IMR-90 (cell line): ENCODE measurements at regions not wholly inside any gene's neighbourhood (a gene's known extent, or its start where the extent isn't known, plus 50 kb on each side); places are given as distances from the start of the nearest gene placed in this dataset.

Experiments used
- ATAC-seq: fragments of 200-7000 bp; cut with Tn5 transposase; 2 replicates; pipeline ENCODE4 v1.9.1; 2020; ENCODE audit warnings: low read depth, mild to moderate bottlenecking, moderate library complexity
- BruUV-seq: library from RNA; stranded (reverse); fragments of 400-500 nt; replicated peaks from 2 replicates; lab custom pipeline; 2021; lab: Mats Ljungman, UMichigan
- CTCF ChIA-PET: fragments of 300-600 bp; formaldehyde crosslinking; extraction: SDS; loops from one replicate; lab custom pipeline; 2021; ENCODE audit warnings: antibody characterized with exemption; lab: Yijun Ruan, JAX
- POLR2A ChIA-PET: fragments of 300-600 bp; sonication (Branson Sonifier 250); formaldehyde crosslinking; loops from one replicate; lab custom pipeline; 2022; ENCODE audit warnings: antibody characterized with exemption; ENCODE audit not compliant: unreplicated experiment; lab: Charles Lee
- DNase-seq: peaks from one replicate; pipeline ENCODE4 v3.0.0; 2013
- H2AFZ ChIP-seq: replicated peaks from 2 replicates; pipeline ENCODE3; 2013; ENCODE audit warnings: low read length, mild to moderate bottlenecking; ENCODE audit not compliant: poor library complexity
- H2AK5ac ChIP-seq: 2 replicates; pipeline ENCODE4 v1.6.1; 2013; ENCODE audit warnings: low read depth, low read length, inconsistent platforms
- H2AK9ac ChIP-seq: replicated peaks from 2 replicates; pipeline ENCODE3; 2013; ENCODE audit warnings: mild to moderate bottlenecking, low read depth, low read length, moderate library complexity; ENCODE audit not compliant: poor library complexity
- H2BK120ac ChIP-seq: 2 replicates; pipeline ENCODE4 v1.6.1; 2013; ENCODE audit warnings: low read depth, low read length, inconsistent platforms
- H2BK15ac ChIP-seq: 3 replicates; pipeline ENCODE4 v1.6.1; 2013; ENCODE audit warnings: low read depth, low read length, inconsistent platforms
- H2BK20ac ChIP-seq: 2 replicates; pipeline ENCODE4 v1.6.1; 2013; ENCODE audit warnings: low read depth, mild to moderate bottlenecking, inconsistent platforms, low read length, moderate library complexity
- H2BK5ac ChIP-seq: 2 replicates; pipeline ENCODE4 v1.6.1; 2013; ENCODE audit warnings: mild to moderate bottlenecking, low read depth, low read length, inconsistent platforms; ENCODE audit not compliant: poor library complexity, severe bottlenecking
- H3K14ac ChIP-seq: replicated peaks from 2 replicates; pipeline ENCODE4 v1.6.1; 2013; ENCODE audit warnings: low read depth, low read length, inconsistent platforms
- H3K18ac ChIP-seq: 2 replicates; pipeline ENCODE4 v1.6.1; 2013; ENCODE audit warnings: low read depth, low read length, control low read depth
- H3K23ac ChIP-seq: 2 replicates; pipeline ENCODE4 v1.6.1; 2013; ENCODE audit warnings: low read depth, low read length, inconsistent platforms
- H3K27ac ChIP-seq: 2 replicates; pipeline ENCODE4 v1.5.1; 2013; ENCODE audit warnings: mild to moderate bottlenecking, control low read depth, low read length; ENCODE audit not compliant: insufficient read depth
- H3K27me3 ChIP-seq: 2 replicates; pipeline ENCODE4 v1.6.1; 2013; ENCODE audit warnings: low read length; ENCODE audit not compliant: control insufficient read depth, insufficient read depth
- H3K36me3 ChIP-seq: 2 replicates; pipeline ENCODE4 v1.6.1; 2013; ENCODE audit warnings: low read length, mixed read lengths; ENCODE audit not compliant: control insufficient read depth, insufficient read depth
- H3K4ac ChIP-seq: 2 replicates; pipeline ENCODE4 v1.6.1; 2013; ENCODE audit warnings: low read depth, low read length, inconsistent platforms
- H3K4me1 ChIP-seq: 2 replicates; pipeline ENCODE4 v1.6.1; 2013; ENCODE audit warnings: low read length, mixed read lengths; ENCODE audit not compliant: control insufficient read depth, insufficient read depth
- H3K4me2 ChIP-seq: 2 replicates; pipeline ENCODE4 v1.6.1; 2013; ENCODE audit warnings: low read depth, mild to moderate bottlenecking, control low read depth, low read length, moderate library complexity
- H3K4me3 ChIP-seq: 2 replicates; pipeline ENCODE4 v1.5.1; 2013; ENCODE audit warnings: low read depth, mild to moderate bottlenecking, control low read depth, low read length, moderate library complexity; ENCODE audit not compliant: insufficient read depth
- H3K56ac ChIP-seq: 2 replicates; pipeline ENCODE4 v1.6.1; 2013; ENCODE audit warnings: low read length, inconsistent platforms; ENCODE audit not compliant: insufficient read depth; ENCODE audit errors: extremely low read depth
- H3K79me1 ChIP-seq, 2 experiments: 2 replicates each; pipeline ENCODE4 v1.6.1; 2013; ENCODE audit warnings: low read length in 2 of 2, inconsistent platforms in 1 of 2, low read depth in 1 of 2
- H3K9ac ChIP-seq: 2 replicates; pipeline ENCODE4 v1.6.1; 2013; ENCODE audit warnings: low read depth, low read length, control low read depth
- H3K9me1 ChIP-seq: 2 replicates; pipeline ENCODE4 v1.6.1; 2013; ENCODE audit warnings: low read length, inconsistent platforms; ENCODE audit not compliant: insufficient read depth
- H3K9me3 ChIP-seq: 2 replicates; pipeline ENCODE4 v1.6.1; 2013; ENCODE audit warnings: low read length; ENCODE audit not compliant: control insufficient read depth, insufficient read depth
- H4K20me1 ChIP-seq: 2 replicates; pipeline ENCODE4 v1.6.1; 2013; ENCODE audit warnings: low read length, inconsistent platforms; ENCODE audit not compliant: insufficient read depth
- H4K5ac ChIP-seq: 2 replicates; pipeline ENCODE4 v1.6.1; 2013; ENCODE audit warnings: mild to moderate bottlenecking, low read depth, low read length, control low read depth
- H4K8ac ChIP-seq, 2 experiments: 2 replicates each; pipeline ENCODE4 v1.6.1; 2013; ENCODE audit warnings: low read depth in 2 of 2, low read length in 2 of 2, control low read depth in 1 of 2, inconsistent platforms in 1 of 2
- H4K91ac ChIP-seq: 2 replicates; pipeline ENCODE4 v1.6.1; 2013; ENCODE audit warnings: low read depth, low read length, inconsistent platforms; ENCODE audit not compliant: insufficient read depth
- ELK1 ChIP-seq: fragments of 150-350 bp; IDR thresholded peaks from 2 replicates; pipeline ENCODE4 v1.6.1; 2016; ENCODE audit warnings: low read depth, mild to moderate bottlenecking, low read length, moderate library complexity, borderline replicate concordance
- WGBS, 2 experiments: methylation state at CpG; one replicate each; pipeline versions ENCODE4 v1.1.5 to v1.1.7; 2013; ENCODE audit warnings: missing lambda C conversion rate in 2 of 2; ENCODE audit not compliant: insufficient read length in 1 of 2; ENCODE audit errors: extremely low coverage in 2 of 2; 5-methylcytosine and 5-hydroxymethylcytosine counted together
- dilution Hi-C: fragments of 300-500 bp; cut with HindIII; formaldehyde crosslinking; loops from one replicate; pipeline ENCODE4 v1.14.3; 2018; ENCODE audit warnings: low sequenced_read_pairs; ENCODE audit not compliant: unreplicated experiment
- in situ Hi-C: fragments of 300-500 bp; cut with MboI; formaldehyde crosslinking; loops from 3 replicates; pipeline ENCODE4 v1.14.3; 2019; ENCODE audit warnings: low sequenced_read_pairs, inconsistent platforms, mixed read lengths
- intact Hi-C: fragments of 100-400 bp; cut with micrococcal nuclease; formaldehyde crosslinking; loops from 2 replicates; pipeline ENCODE4 v1.10.0; 2022

- no CpG with 5 or more reads among the region's 1 CpG for WGBS, 2 experiments
- no peak overlapping the region for H3K9ac ChIP-seq
- H2AFZ ChIP-seq, result no peak overlapping the region
- no peak overlapping the region for H3K14ac ChIP-seq
- no peaks in the 10 kb centered on the region for H3K9me3 ChIP-seq
- no peak overlapping the region for H3K18ac ChIP-seq
- no peak overlapping the region for H3K27ac ChIP-seq
- no peak for TF ChIP-seq ELK1
- no peaks in the 10 kb centered on the region for H3K36me3 ChIP-seq
- no peak overlapping the region for H2BK120ac ChIP-seq
- ATAC-seq, result no peak
- H3K9me1 ChIP-seq, result no peaks in the 10 kb centered on the region
- H2BK5ac ChIP-seq, result no peak overlapping the region
- intact Hi-C loops (no loop called here), dilution Hi-C loops (no loop called here), in situ Hi-C loops (no loop called here)
- no peak overlapping the region for H3K4me3 ChIP-seq
- H3K23ac ChIP-seq, result no peak overlapping the region
- peaks cover 10% of the 10 kb centered on the region for H3K27me3 ChIP-seq
- DNase-seq, result no peak
- ChIA-PET CTCF (no interaction called here), POLR2A (no interaction called here)
- no peak overlapping the region for H2BK20ac ChIP-seq
- no peak overlapping the region for H2AK9ac ChIP-seq
- H3K4me2 ChIP-seq, result no peak overlapping the region
- no TSS peak for BruUV-seq
- no peaks in the 10 kb centered on the region for H3K4me1 ChIP-seq
- H4K5ac ChIP-seq, result no peak overlapping the region
- no peak overlapping the region; the same call in 1 of the 2 replicates for H3K56ac ChIP-seq
- H2BK15ac ChIP-seq, result no peak overlapping the region
- H4K8ac ChIP-seq, result no peak overlapping the region
- H2AK5ac ChIP-seq, result no peak overlapping the region
- no peaks in the 10 kb centered on the region for H4K20me1 ChIP-seq
- H4K91ac ChIP-seq, result no peak overlapping the region
- H3K79me1 ChIP-seq, result no peaks in the 10 kb centered on the region
- H3K4ac ChIP-seq, result no peak overlapping the region
Observed at GRCh38 chr6:137995371-137995770, 111.8 kb downstream of the PERP start.
